ENCODE measurements at regions not wholly inside any gene's neighbourhood (a gene's known extent, or its start where the extent isn't known, plus 50 kb on each side); places are given as distances from the start of the nearest gene placed in this dataset.

GRCh38 chr5:92861531-92862285, 719.3 kb downstream of the NR2F1-AS1 start:
- Mint-ChIP-seq H3K27ac (no peak overlapping the region), H3K9me3 (no peaks in the 10 kb centered on the region), H3K36me3 (no peaks in the 10 kb centered on the region), H3K27me3 (ENCODE audit: low read depth) (no peaks in the 10 kb centered on the region), H3K4me3 (no peak overlapping the region), H3K4me1 (no peaks in the 10 kb centered on the region)
- CTCF ChIA-PET: no interaction called here
- ATAC-seq (no peak), DNase-seq (ENCODE audit: low spot score) (no peak)
- TF ChIP-seq, protein P1, sequence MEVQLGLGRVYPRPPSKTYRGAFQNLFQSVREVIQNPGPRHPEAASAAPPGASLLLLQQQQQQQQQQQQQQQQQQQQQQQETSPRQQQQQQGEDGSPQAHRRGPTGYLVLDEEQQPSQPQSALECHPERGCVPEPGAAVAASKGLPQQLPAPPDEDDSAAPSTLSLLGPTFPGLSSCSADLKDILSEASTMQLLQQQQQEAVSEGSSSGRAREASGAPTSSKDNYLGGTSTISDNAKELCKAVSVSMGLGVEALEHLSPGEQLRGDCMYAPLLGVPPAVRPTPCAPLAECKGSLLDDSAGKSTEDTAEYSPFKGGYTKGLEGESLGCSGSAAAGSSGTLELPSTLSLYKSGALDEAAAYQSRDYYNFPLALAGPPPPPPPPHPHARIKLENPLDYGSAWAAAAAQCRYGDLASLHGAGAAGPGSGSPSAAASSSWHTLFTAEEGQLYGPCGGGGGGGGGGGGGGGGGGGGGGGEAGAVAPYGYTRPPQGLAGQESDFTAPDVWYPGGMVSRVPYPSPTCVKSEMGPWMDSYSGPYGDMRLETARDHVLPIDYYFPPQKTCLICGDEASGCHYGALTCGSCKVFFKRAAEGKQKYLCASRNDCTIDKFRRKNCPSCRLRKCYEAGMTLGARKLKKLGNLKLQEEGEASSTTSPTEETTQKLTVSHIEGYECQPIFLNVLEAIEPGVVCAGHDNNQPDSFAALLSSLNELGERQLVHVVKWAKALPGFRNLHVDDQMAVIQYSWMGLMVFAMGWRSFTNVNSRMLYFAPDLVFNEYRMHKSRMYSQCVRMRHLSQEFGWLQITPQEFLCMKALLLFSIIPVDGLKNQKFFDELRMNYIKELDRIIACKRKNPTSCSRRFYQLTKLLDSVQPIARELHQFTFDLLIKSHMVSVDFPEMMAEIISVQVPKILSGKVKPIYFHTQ (CRISPR knock-in tag; IDR thresholded peaks at IDR 0.05): no peak
- TF ChIP-seq, protein P2, sequence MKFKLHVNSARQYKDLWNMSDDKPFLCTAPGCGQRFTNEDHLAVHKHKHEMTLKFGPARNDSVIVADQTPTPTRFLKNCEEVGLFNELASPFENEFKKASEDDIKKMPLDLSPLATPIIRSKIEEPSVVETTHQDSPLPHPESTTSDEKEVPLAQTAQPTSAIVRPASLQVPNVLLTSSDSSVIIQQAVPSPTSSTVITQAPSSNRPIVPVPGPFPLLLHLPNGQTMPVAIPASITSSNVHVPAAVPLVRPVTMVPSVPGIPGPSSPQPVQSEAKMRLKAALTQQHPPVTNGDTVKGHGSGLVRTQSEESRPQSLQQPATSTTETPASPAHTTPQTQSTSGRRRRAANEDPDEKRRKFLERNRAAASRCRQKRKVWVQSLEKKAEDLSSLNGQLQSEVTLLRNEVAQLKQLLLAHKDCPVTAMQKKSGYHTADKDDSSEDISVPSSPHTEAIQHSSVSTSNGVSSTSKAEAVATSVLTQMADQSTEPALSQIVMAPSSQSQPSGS (CRISPR knock-in tag; IDR thresholded peaks at IDR 0.05; ENCODE audit: borderline replicate concordance, low read depth): no peak
- TF ChIP-seq STAT6 (CRISPR knock-in tag; conservative IDR thresholded peaks at IDR 0.05; ENCODE audit: low read depth) (no peak), ESRRA (CRISPR knock-in tag; IDR thresholded peaks at IDR 0.05; ENCODE audit: borderline replicate concordance) (no peak), SMAD4 (CRISPR knock-in tag; IDR thresholded peaks at IDR 0.05) (no peak), HMGA2 (CRISPR knock-in tag; IDR thresholded peaks at IDR 0.05) (no peak), SMAD3 (CRISPR knock-in tag; IDR thresholded peaks at IDR 0.05; ENCODE audit: borderline replicate concordance) (no peak), PRDM15 (CRISPR knock-in tag; IDR thresholded peaks at IDR 0.05) (no peak), ZNF138 (CRISPR knock-in tag; conservative IDR thresholded peaks at IDR 0.05) (no peak), ZNF396 (CRISPR knock-in tag; IDR thresholded peaks at IDR 0.05; ENCODE audit: borderline replicate concordance) (no peak), MYBL2 (CRISPR knock-in tag; IDR thresholded peaks at IDR 0.05) (no peak), FOXK1 (CRISPR knock-in tag; IDR thresholded peaks at IDR 0.05) (no peak), FOXP1 (CRISPR knock-in tag; IDR thresholded peaks at IDR 0.05; ENCODE audit: borderline replicate concordance) (no peak), ETV6 (CRISPR knock-in tag; IDR thresholded peaks at IDR 0.05) (no peak)
- TF ChIP-seq, protein P3, sequence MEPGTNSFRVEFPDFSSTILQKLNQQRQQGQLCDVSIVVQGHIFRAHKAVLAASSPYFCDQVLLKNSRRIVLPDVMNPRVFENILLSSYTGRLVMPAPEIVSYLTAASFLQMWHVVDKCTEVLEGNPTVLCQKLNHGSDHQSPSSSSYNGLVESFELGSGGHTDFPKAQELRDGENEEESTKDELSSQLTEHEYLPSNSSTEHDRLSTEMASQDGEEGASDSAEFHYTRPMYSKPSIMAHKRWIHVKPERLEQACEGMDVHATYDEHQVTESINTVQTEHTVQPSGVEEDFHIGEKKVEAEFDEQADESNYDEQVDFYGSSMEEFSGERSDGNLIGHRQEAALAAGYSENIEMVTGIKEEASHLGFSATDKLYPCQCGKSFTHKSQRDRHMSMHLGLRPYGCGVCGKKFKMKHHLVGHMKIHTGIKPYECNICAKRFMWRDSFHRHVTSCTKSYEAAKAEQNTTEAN (CRISPR knock-in tag; IDR thresholded peaks at IDR 0.05): no peak
- TF ChIP-seq, protein P4, sequence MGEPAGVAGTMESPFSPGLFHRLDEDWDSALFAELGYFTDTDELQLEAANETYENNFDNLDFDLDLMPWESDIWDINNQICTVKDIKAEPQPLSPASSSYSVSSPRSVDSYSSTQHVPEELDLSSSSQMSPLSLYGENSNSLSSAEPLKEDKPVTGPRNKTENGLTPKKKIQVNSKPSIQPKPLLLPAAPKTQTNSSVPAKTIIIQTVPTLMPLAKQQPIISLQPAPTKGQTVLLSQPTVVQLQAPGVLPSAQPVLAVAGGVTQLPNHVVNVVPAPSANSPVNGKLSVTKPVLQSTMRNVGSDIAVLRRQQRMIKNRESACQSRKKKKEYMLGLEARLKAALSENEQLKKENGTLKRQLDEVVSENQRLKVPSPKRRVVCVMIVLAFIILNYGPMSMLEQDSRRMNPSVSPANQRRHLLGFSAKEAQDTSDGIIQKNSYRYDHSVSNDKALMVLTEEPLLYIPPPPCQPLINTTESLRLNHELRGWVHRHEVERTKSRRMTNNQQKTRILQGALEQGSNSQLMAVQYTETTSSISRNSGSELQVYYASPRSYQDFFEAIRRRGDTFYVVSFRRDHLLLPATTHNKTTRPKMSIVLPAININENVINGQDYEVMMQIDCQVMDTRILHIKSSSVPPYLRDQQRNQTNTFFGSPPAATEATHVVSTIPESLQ (CRISPR knock-in tag; IDR thresholded peaks at IDR 0.05): no peak
- TF ChIP-seq, protein P5, sequence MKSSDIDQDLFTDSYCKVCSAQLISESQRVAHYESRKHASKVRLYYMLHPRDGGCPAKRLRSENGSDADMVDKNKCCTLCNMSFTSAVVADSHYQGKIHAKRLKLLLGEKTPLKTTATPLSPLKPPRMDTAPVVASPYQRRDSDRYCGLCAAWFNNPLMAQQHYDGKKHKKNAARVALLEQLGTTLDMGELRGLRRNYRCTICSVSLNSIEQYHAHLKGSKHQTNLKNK (CRISPR knock-in tag; IDR thresholded peaks at IDR 0.05): no peak
- POLR2A ChIA-PET: no interaction called here
